ENCODE measurements at regions not wholly inside any gene's neighbourhood (a gene's known extent, or its start where the extent isn't known, plus 50 kb on each side); places are given as distances from the start of the nearest gene placed in this dataset.

GRCh38 chr2:14292964-14293363 lies 339.6 kb upstream of the LRATD1 start:
- no peak for TF ChIP-seq CTCF (IDR thresholded peaks at IDR 0.05 in 4 of 5, conservative IDR thresholded peaks at IDR 0.05 in 1 of 5)
- no peak for TF ChIP-seq POLR2A (IDR thresholded peaks at IDR 0.05)

All from gastrocnemius medialis (tissue), 4 donors.